ACC112 (cell line): ENCODE measurements at regions not wholly inside any gene's neighbourhood (a gene's known extent, or its start where the extent isn't known, plus 50 kb on each side); places are given as distances from the start of the nearest gene placed in this dataset.

Experiments used
- H2AFZ ChIP-seq: fragments of 200-600 bp; sonication (generic); one replicate; pipeline ENCODE4 v1.6.0; 2017; ENCODE audit warnings: antibody characterized with exemption, low read length; ENCODE audit not compliant: unreplicated experiment
- H3K27ac ChIP-seq: fragments of 200-600 bp; sonication (generic); 2 replicates; pipeline ENCODE4 v1.5.1; 2014; ENCODE audit warnings: low read depth, mild to moderate bottlenecking, antibody characterized with exemption, low read length, moderate library complexity
- H3K27me3 ChIP-seq: fragments of 200-600 bp; sonication (generic); 2 replicates; pipeline ENCODE4 v1.6.1; 2014; ENCODE audit warnings: mild to moderate bottlenecking, antibody characterized with exemption, low read length, moderate library complexity, mixed read lengths; ENCODE audit not compliant: insufficient read depth
- H3K36me3 ChIP-seq: fragments of 200-600 bp; sonication (generic); 2 replicates; pipeline ENCODE4 v1.6.1; 2016; ENCODE audit warnings: mild to moderate bottlenecking, antibody characterized with exemption, low read length, moderate library complexity, mixed read lengths; ENCODE audit not compliant: insufficient read depth
- H3K4me1 ChIP-seq: fragments of 200-600 bp; sonication (generic); one replicate; pipeline ENCODE4 v1.6.1; 2016; ENCODE audit warnings: low read length, mixed read lengths; ENCODE audit not compliant: insufficient read depth, unreplicated experiment, control insufficient read depth
- H3K4me3 ChIP-seq: fragments of 200-600 bp; sonication (generic); 2 replicates; pipeline ENCODE4 v1.5.1; 2014; ENCODE audit warnings: mild to moderate bottlenecking, low read depth, low read length
- H3K79me2 ChIP-seq: fragments of 200-600 bp; sonication (generic); one replicate; pipeline ENCODE4 v1.6.0; 2016; ENCODE audit warnings: low read length; ENCODE audit not compliant: control insufficient read depth, unreplicated experiment, insufficient read depth

- no peaks in the 10 kb centered on the region for H3K4me1 ChIP-seq
- H3K27ac ChIP-seq: no peak overlapping the region
- no peaks in the 10 kb centered on the region for H3K36me3 ChIP-seq
- no peaks in the 10 kb centered on the region for H3K27me3 ChIP-seq
- no peaks in the 10 kb centered on the region for H3K79me2 ChIP-seq
- no peak overlapping the region for H3K4me3 ChIP-seq
- H2AFZ ChIP-seq: no peak overlapping the region
Observed at GRCh38 chr3:5732081-5732480, 544.6 kb downstream of the EDEM1 start.

DNA sequence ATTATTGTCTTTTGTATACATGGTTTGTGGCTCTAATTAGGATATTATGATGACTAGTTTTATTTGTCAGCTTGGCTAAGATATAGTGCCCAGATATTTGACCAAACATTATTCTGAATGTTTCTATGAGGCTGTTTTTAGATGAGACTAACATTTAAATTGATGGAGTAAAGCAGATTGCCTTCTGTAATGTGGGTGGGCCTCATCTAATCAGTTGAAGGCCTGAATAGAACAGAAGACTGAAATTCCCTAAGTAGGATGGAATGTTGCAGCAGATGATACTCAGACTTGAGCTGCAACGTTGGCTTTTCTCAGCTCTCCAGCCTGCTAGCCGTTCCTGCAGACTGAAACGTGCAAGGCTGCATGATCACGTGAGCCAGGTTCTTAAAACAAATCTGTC, 546.5 kb downstream of the EDEM1 start:
- no peaks in the 10 kb centered on the region for H3K36me3 ChIP-seq
- no peaks in the 10 kb centered on the region for H3K4me1 ChIP-seq
- no peak overlapping the region for H2AFZ ChIP-seq
- H3K27me3 ChIP-seq: no peaks in the 10 kb centered on the region
- no peak overlapping the region for H3K4me3 ChIP-seq
- no peaks in the 10 kb centered on the region for H3K79me2 ChIP-seq
- H3K27ac ChIP-seq: no peak overlapping the region

DNA sequence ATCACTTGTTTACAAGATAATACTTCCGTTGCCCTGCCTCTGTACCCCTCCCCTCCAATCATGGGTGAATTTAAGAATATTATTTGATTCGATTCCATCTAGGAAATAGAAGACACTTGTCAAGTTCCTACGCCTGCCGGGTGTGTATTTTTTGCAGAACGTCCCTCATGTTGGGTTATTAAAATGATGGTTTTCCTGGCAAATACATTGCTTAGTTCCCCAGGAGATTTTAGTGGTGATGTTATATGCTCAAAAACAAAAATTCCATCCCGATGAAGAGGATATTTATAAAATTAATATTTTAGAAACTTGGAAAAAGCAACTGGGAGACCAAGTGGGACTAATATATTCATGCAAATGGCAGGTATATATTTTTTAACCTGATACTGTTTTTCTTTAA, 548.4 kb downstream of the EDEM1 start:
- Histone ChIP-seq H3K36me3 (no peaks in the 10 kb centered on the region), H2AFZ (no peak overlapping the region), H3K27me3 (no peaks in the 10 kb centered on the region), H3K4me3 (no peak overlapping the region), H3K27ac (no peak overlapping the region), H3K79me2 (no peaks in the 10 kb centered on the region), H3K4me1 (no peaks in the 10 kb centered on the region)

DNA sequence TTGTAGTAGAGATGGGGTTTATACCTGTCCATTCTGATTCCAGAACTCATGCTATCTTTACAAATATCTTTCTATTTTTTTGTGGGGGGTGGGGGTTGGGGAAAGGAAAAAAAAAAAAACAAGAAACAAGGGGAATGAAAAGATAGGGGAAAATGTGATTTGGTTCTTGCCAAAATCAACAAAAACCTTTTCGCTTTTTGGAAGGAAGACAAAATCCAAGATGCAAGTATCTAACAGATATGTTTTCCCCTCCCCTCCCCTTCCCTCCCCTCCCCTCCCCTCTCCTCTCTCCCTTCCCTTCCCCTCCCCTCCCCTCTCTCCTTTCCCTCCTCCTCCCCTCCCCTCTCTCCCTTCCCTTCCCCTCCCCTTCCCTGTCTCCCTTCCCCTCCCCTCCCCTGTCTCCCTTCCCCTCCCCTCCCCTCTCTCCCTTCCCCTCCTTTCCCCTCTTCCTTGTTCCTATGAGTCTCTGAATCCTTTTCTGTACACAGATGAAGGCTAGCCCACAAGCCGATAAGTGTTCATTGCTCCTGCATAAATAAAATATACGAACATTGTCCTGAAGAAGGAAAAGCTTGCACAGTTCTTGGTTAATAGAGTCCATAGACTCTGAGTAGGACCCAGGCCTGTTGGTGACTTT, 551.9 kb downstream of the EDEM1 start:
- no peak overlapping the region for H3K4me3 ChIP-seq
- no peaks in the 10 kb centered on the region for H3K27me3 ChIP-seq
- H3K79me2 ChIP-seq: no peaks in the 10 kb centered on the region
- no peak overlapping the region for H2AFZ ChIP-seq
- H3K27ac ChIP-seq: no peak overlapping the region
- H3K4me1 ChIP-seq: no peaks in the 10 kb centered on the region
- no peaks in the 10 kb centered on the region for H3K36me3 ChIP-seq

GRCh38 chr3:5739949-5740348, 552.4 kb downstream of the EDEM1 start:
- H3K79me2 ChIP-seq: no peaks in the 10 kb centered on the region
- no peaks in the 10 kb centered on the region for H3K4me1 ChIP-seq
- H3K36me3 ChIP-seq: no peaks in the 10 kb centered on the region
- H3K27me3 ChIP-seq: no peaks in the 10 kb centered on the region
- H3K27ac ChIP-seq: no peak overlapping the region
- H3K4me3 ChIP-seq: no peak overlapping the region
- H2AFZ ChIP-seq: no peak overlapping the region

DNA sequence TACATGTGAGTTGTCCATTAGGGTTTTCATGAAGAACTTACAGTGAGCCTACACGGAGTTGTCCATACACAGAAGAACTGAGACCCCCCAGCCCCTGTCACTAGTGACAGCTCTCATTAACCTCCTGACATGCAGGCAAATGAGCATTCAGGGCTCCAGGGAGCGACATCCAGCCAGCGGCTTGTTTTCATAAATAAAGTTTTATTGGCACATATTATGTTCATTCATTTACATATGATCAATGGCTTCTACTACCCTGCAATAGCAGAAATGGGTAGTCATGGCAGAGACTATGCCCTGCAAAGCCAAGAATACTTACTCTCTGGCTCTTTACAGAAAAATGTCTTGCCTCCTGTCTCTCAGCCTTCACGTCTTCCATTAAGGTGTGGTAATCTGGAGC, 553.5 kb downstream of the EDEM1 start:
- H3K27me3 ChIP-seq: no peaks in the 10 kb centered on the region

GRCh38 chr3:5750091-5750490, 562.6 kb downstream of the EDEM1 start:
- Histone ChIP-seq H3K79me2 (no peaks in the 10 kb centered on the region), H3K4me1 (no peaks in the 10 kb centered on the region), H3K27ac (no peak overlapping the region), H2AFZ (no peak overlapping the region), H3K36me3 (no peaks in the 10 kb centered on the region), H3K27me3 (no peaks in the 10 kb centered on the region), H3K4me3 (no peak overlapping the region)

More for the DNA sequence above, 553.5 kb downstream of the EDEM1 start:
- no peaks in the 10 kb centered on the region for H3K4me1 ChIP-seq
- no peak overlapping the region for H2AFZ ChIP-seq
- H3K36me3 ChIP-seq: no peaks in the 10 kb centered on the region
- H3K27ac ChIP-seq: no peak overlapping the region
- H3K4me3 ChIP-seq: no peak overlapping the region
- H3K79me2 ChIP-seq: no peaks in the 10 kb centered on the region

- no peak overlapping the region for H2AFZ ChIP-seq
- H3K36me3 ChIP-seq: no peaks in the 10 kb centered on the region
- no peak overlapping the region for H3K27ac ChIP-seq
- H3K4me1 ChIP-seq: no peaks in the 10 kb centered on the region
- H3K4me3 ChIP-seq: no peak overlapping the region
- no peaks in the 10 kb centered on the region for H3K27me3 ChIP-seq
- no peaks in the 10 kb centered on the region for H3K79me2 ChIP-seq
Observed at GRCh38 chr3:5750874-5751640, 563.5 kb downstream of the EDEM1 start.

- Histone ChIP-seq H3K79me2 (no peaks in the 10 kb centered on the region), H2AFZ (no peak overlapping the region), H3K4me1 (no peaks in the 10 kb centered on the region), H3K27ac (no peak overlapping the region), H3K36me3 (no peaks in the 10 kb centered on the region), H3K27me3 (no peaks in the 10 kb centered on the region), H3K4me3 (no peak overlapping the region)
Observed at GRCh38 chr3:5754602-5755001, 567.1 kb downstream of the EDEM1 start.

DNA sequence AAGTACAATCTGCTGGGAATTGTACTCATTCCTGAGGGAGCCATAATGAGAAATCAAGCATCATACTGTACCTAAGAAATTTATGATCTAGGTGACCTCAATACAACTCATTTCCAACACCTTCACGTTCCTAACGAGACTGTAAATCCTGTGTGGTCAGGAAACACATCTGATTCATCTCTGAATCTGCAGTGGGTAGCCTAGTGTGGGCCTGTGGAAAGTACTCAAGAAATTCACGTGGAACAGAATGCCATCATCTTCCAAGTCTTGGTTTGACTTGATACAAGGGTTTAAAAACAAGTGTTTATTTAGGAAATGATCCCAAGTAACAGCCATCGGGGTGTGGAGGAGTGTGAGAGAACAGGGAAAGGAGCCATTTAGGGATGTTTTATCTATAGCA, 568.9 kb downstream of the EDEM1 start:
- Histone ChIP-seq H3K27me3 (no peaks in the 10 kb centered on the region), H3K36me3 (no peaks in the 10 kb centered on the region), H3K4me3 (no peak overlapping the region), H2AFZ (no peak overlapping the region), H3K4me1 (no peaks in the 10 kb centered on the region), H3K27ac (no peak overlapping the region), H3K79me2 (no peaks in the 10 kb centered on the region)

GRCh38 chr3:5757213-5757804, 569.8 kb downstream of the EDEM1 start:
- no peak overlapping the region for H3K27ac ChIP-seq
- no peaks in the 10 kb centered on the region for H3K36me3 ChIP-seq
- H3K4me1 ChIP-seq: no peaks in the 10 kb centered on the region

More at GRCh38 chr3:5757213-5757804, 569.8 kb downstream of the EDEM1 start:
- no peaks in the 10 kb centered on the region for H3K27me3 ChIP-seq
- no peaks in the 10 kb centered on the region for H3K79me2 ChIP-seq
- no peak overlapping the region for H2AFZ ChIP-seq
- H3K4me3 ChIP-seq: no peak overlapping the region
